HCT116 (cell line): ENCODE measurements at regions not wholly inside any gene's neighbourhood (a gene's known extent, or its start where the extent isn't known, plus 50 kb on each side); places are given as distances from the start of the nearest gene placed in this dataset.

Experiments
- CEBPB ChIP-seq: IDR thresholded peaks from 2 replicates; pipeline ENCODE4 v1.6.1; 2012; ENCODE audit warnings: low read depth
- EGR1 ChIP-seq: IDR thresholded peaks from 2 replicates; pipeline ENCODE4 v1.6.1; 2012; ENCODE audit warnings: low read depth
- EZH2 ChIP-seq: fragments of 200-600 bp; sonication (generic); IDR thresholded peaks from 2 replicates; pipeline ENCODE4 v1.6.1; 2017; ENCODE audit warnings: antibody characterized with exemption, mixed run types
- EZH2phosphoT487 ChIP-seq: fragments of 200-600 bp; IDR thresholded peaks from 2 replicates; pipeline ENCODE4 v1.6.1; 2018; ENCODE audit warnings: antibody characterized with exemption, borderline replicate concordance
- POLR2A ChIP-seq: IDR thresholded peaks from 2 replicates; pipeline ENCODE4 v1.7.0; 2011; ENCODE audit warnings: borderline replicate concordance; ENCODE audit not compliant: insufficient read depth, insufficient read length; ENCODE audit errors: extremely low read depth
- POLR2AphosphoS5 ChIP-seq: IDR thresholded peaks from 2 replicates; pipeline ENCODE4 v1.6.1; 2011; ENCODE audit warnings: mild to moderate bottlenecking, low read depth, low read length, moderate library complexity
- SIN3A ChIP-seq: IDR thresholded peaks from 2 replicates; pipeline ENCODE4 v1.6.1; 2012; ENCODE audit warnings: low read depth
- SRF ChIP-seq: IDR thresholded peaks from 2 replicates; pipeline ENCODE4 v1.6.1; 2012; ENCODE audit warnings: low read depth
- TCF7L2 ChIP-seq: IDR thresholded peaks from 2 replicates; pipeline ENCODE4 v1.7.0; 2011; ENCODE audit warnings: borderline replicate concordance, inconsistent platforms; ENCODE audit not compliant: insufficient read depth, insufficient read length; ENCODE audit errors: extremely low read depth
- YY1 ChIP-seq: IDR thresholded peaks from 2 replicates; pipeline ENCODE4 v1.6.1; 2011; ENCODE audit warnings: low read length, low read depth, moderate library complexity, mild to moderate bottlenecking; ENCODE audit not compliant: insufficient replicate concordance; ENCODE audit errors: extremely low read depth
- TF ChIP-seq, protein P1 (sequence below), 3 experiments: fragments of 200-600 bp in 1 of 3; sonication (generic) in 1 of 3; IDR thresholded peaks in 2 of 3; conservative IDR thresholded peaks in 1 of 3; 2 replicates each; pipeline ENCODE4 v1.5.1; 2012 to 2017; ENCODE audit warnings: low read depth in 2 of 3, low read length in 2 of 3, antibody characterized with exemption in 1 of 3, borderline replicate concordance in 1 of 3, control low read depth in 1 of 3, mild to moderate bottlenecking in 1 of 3, mixed read lengths in 1 of 3, mixed run types in 1 of 3, moderate library complexity in 1 of 3; ENCODE audit not compliant: insufficient read depth in 1 of 3
- TF ChIP-seq, protein P2 (sequence below): IDR thresholded peaks from 2 replicates; pipeline ENCODE4 v1.6.1; 2012; ENCODE audit warnings: low read depth
- TF ChIP-seq, protein P3 (sequence below): IDR thresholded peaks from 2 replicates; pipeline ENCODE4 v1.6.1; 2012
- TF ChIP-seq, protein P4 (sequence below): IDR thresholded peaks from 2 replicates; pipeline ENCODE4 v1.6.1; 2012

DNA sequence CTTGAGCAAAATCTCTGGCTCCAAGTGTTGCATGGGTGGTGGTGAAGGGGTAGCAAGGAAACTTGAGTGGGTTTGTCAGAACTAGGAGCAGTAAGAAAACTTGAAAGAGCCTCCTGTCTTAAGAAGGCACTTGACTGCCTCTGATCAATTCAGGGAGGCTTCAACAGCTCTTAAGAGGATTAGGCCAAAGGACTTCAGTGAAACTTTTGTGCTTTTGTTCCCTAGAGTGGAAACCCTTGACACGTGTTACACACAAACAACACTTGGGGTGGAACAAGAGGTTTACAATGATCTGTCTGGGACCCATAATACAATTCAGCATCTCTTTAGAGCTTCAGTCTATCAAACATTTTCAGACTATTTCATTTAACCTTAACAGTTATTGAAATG is 80.1 kb upstream of the ARMC2 start:
- TF ChIP-seq, protein P1, sequence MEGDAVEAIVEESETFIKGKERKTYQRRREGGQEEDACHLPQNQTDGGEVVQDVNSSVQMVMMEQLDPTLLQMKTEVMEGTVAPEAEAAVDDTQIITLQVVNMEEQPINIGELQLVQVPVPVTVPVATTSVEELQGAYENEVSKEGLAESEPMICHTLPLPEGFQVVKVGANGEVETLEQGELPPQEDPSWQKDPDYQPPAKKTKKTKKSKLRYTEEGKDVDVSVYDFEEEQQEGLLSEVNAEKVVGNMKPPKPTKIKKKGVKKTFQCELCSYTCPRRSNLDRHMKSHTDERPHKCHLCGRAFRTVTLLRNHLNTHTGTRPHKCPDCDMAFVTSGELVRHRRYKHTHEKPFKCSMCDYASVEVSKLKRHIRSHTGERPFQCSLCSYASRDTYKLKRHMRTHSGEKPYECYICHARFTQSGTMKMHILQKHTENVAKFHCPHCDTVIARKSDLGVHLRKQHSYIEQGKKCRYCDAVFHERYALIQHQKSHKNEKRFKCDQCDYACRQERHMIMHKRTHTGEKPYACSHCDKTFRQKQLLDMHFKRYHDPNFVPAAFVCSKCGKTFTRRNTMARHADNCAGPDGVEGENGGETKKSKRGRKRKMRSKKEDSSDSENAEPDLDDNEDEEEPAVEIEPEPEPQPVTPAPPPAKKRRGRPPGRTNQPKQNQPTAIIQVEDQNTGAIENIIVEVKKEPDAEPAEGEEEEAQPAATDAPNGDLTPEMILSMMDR (IDR thresholded peaks at IDR 0.05 in 2 of 3, conservative IDR thresholded peaks at IDR 0.05 in 1 of 3; ENCODE audit: borderline replicate concordance in 1 of 3, insufficient read depth in 1 of 3, low read depth in 2 of 3, low read length in 2 of 3), result no peak
- TF ChIP-seq EZH2phosphoT487 (no peak), TCF7L2 (no peak), POLR2AphosphoS5 (no peak), EZH2 (no peak), POLR2A (no peak), SIN3A (no peak), SRF (no peak), EGR1 (no peak), CEBPB (no peak), YY1 (no peak)
- TF ChIP-seq, protein P2, sequence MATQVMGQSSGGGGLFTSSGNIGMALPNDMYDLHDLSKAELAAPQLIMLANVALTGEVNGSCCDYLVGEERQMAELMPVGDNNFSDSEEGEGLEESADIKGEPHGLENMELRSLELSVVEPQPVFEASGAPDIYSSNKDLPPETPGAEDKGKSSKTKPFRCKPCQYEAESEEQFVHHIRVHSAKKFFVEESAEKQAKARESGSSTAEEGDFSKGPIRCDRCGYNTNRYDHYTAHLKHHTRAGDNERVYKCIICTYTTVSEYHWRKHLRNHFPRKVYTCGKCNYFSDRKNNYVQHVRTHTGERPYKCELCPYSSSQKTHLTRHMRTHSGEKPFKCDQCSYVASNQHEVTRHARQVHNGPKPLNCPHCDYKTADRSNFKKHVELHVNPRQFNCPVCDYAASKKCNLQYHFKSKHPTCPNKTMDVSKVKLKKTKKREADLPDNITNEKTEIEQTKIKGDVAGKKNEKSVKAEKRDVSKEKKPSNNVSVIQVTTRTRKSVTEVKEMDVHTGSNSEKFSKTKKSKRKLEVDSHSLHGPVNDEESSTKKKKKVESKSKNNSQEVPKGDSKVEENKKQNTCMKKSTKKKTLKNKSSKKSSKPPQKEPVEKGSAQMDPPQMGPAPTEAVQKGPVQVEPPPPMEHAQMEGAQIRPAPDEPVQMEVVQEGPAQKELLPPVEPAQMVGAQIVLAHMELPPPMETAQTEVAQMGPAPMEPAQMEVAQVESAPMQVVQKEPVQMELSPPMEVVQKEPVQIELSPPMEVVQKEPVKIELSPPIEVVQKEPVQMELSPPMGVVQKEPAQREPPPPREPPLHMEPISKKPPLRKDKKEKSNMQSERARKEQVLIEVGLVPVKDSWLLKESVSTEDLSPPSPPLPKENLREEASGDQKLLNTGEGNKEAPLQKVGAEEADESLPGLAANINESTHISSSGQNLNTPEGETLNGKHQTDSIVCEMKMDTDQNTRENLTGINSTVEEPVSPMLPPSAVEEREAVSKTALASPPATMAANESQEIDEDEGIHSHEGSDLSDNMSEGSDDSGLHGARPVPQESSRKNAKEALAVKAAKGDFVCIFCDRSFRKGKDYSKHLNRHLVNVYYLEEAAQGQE, result no peak
- TF ChIP-seq, protein P3, sequence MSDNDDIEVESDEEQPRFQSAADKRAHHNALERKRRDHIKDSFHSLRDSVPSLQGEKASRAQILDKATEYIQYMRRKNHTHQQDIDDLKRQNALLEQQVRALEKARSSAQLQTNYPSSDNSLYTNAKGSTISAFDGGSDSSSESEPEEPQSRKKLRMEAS, result no peak
- TF ChIP-seq, protein P4, sequence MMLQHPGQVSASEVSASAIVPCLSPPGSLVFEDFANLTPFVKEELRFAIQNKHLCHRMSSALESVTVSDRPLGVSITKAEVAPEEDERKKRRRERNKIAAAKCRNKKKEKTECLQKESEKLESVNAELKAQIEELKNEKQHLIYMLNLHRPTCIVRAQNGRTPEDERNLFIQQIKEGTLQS, result no peak
